NCI-H69 (cell line): ENCODE measurements at regions not wholly inside any gene's neighbourhood (a gene's known extent, or its start where the extent isn't known, plus 50 kb on each side); places are given as distances from the start of the nearest gene placed in this dataset.
A peak's percentile ranks its signal among the peaks of the same experiment; 100 is the strongest.

ENCODE experiments used
- DNase-seq: peaks from one replicate; lab custom pipeline; 2025; lab: John Stamatoyannopoulos, UW

DNA sequence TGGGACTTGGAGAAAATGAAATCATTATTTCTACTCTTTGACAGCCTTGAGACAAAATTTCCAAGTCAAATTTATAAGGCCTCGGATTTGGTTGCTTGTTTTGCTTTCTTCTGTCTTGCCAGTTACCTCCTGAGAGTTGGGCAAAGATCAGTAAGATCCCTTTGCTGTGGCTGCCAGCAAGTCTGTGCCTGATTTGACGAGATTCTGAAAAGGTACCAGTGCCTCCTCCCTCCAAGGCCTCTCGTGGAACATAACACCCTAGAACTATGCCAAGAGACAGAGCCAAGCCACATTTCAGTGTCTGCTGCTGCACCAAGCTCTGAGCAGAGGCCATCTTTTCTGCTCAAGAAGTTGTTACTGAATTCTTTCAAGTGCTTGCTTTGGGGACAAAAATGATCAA, 61.0 kb downstream of the GTPBP8 start:
- peak; percentile 7 for DNase-seq

GRCh38 chr3:113053169-113053568, 62.4 kb downstream of the GTPBP8 start:
- DNase-seq: no peak

- DNase-seq: peak; percentile 10
These were observed 63.8 kb downstream of the GTPBP8 start for GRCh38 chr3:113054552-113054951.

DNA sequence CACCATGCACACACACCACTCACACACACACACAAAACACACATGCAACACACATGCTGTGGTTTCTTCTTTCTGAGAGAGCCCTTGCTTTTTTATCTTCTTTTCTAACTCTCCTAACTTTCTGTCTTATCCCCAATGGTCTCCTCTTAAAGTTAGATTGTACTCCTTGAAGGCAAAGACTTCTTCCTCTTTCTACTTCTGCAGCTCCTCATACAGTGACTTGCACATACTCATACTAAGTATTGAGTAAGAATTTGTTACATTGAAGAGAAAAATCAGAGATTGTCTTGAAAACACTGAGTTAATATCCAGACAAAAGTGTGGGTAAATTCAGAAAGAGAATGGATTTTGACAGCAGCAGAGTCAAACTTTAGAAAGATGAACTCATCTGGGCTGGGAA, 64.4 kb downstream of the GTPBP8 start:
- DNase-seq: no peak

DNA sequence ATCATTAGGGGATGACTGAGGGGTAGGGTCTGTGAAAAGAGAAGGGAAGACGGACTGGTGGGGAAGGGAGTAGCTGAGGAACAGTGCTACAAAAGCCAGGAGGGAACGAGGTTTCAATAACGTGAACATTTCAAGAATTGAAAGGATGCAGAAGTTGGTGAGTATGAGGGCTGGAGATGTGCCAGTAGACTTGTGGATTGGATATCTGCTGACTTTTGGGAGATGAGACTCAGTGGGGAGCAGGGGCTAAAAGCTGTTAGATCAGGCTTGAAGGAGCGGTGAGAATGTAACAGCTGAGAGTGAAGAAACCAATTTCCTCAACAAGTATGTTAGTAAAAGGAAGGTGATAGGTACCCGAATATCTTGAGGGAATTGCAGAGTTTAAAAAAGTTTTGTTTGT, 65.2 kb downstream of the GTPBP8 start:
- no peak for DNase-seq

DNA sequence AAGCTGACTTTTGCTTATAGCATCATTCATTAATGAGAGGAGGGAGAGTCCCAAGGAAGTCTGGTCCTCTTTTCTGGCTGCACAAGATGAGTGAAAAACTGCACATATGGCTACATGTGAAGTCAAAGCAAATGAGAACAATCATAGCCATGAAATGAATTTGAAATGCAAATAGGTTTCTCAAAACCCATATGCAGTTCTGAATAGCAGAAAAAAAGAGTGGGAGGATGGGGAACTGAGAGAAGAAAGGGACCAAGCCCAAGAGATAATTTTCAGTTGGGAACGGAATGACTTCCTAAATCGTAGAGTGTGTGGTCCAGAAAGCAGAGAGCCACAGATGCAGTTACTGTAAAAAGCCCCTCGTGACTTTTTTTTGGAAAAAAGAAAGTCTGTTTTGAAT, 66.3 kb downstream of the GTPBP8 start:
- no peak for DNase-seq

GRCh38 chr3:113058188-113058587, 67.4 kb downstream of the GTPBP8 start:
- DNase-seq: no peak

- DNase-seq: no peak
These were observed 71.9 kb downstream of the GTPBP8 start for GRCh38 chr3:113062705-113063104.

DNA sequence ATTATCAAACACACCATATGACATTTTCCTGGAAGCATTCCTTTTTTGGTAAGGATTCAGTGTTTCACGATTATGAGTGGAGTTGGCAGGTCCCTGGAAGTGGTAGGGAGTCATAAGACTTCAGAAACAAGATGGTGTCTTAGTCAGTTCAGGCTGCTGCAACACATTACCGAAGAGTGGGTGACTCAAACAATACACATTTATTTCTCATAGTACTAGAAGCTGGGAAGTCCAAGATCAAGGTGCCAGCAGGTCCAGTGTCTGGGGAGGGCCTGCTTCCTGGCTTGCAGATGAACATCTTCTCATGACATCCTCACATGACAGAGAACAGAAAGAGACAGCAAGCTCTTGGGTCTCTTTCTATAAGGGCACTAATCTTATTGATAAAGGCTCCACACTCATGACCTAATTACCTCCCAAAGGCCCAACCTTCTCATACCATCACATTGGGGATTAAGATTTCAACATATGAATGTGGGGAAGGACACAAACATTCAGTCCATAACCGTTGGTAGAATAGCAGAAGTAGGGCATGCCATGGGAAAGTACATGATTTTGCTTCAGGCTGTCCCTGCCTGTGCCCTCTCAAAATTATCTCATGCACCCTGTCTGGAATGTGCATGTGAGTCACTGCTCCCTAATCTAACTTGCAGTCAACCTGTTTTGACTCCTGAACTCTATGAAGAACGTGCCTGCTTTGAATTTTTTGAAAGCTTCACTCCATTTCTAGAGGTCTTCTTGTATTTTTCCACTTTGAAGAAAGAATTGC, 72.5 kb downstream of the GTPBP8 start:
- DNase-seq: no peak

DNA sequence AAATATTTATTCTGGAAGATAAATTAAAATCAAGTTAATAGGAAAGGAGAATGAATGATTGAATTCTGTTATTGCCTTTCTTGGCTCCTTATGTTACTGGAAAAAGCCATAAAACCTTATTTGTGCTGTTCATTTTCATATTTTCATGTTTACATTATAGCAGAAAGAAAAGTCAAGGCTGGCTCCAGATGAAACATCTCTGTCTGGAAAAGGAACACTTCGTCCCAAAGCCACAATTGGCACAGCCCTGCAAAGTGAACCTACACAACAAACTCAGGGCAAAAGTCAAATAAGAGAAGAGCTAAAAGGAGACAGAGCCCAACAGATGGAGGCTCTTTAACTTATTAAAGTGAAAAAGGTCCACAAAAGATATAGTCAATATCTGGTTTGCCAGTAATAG, 73.4 kb downstream of the GTPBP8 start:
- no peak for DNase-seq

- DNase-seq: no peak
These were observed 74.6 kb downstream of the GTPBP8 start for GRCh38 chr3:113065336-113065735.

DNA sequence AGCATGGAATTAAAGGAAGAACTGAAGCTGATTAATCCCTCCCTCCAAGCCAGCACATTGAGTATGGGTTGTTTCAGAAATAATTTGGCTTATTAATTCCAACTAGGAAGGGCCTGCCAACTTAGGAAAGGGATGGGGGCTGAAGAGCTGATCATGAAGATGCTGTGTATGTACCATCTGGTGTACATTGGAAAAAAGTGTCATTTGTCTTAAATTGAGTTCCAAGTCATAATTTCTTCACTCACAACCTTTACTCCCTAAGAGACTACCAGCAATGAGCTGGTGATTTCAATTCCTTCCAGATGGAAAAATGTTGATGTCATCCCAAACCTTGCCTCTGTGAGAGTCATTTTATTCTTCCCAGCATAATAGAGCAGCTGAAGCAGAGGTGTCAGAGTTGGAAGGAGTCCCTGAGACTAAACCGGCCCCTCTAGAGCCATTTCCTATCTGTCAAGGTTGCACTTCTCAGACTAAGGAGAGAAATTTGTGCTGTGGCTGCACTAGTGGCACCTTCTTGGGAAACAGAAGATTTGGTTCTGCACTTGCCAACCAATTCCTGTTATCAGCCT, 79.4 kb downstream of the GTPBP8 start:
- peak; percentile 13 for DNase-seq

- peak; percentile 39 for DNase-seq
These were observed 79.9 kb downstream of the GTPBP8 start for GRCh38 chr3:113070681-113071113.

DNA sequence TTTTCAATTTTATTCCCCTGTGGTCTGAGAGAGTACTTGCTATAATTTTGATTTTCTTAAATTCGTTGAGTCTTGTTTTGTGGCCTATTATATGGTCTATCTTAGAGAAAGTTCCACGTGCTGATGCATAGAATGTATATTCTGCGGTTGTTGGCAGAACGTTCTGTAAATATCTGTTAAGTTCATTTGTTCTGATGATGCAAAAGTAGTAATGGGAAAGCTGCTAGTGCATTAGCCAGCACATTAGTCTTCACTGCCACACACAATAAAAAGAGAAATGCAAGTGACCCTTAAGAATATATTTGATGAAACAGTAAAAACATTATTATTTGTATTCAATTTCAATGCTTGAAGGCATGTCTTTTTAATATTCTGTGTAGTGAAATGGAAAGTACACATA, 84.8 kb downstream of the GTPBP8 start:
- no peak for DNase-seq

DNA sequence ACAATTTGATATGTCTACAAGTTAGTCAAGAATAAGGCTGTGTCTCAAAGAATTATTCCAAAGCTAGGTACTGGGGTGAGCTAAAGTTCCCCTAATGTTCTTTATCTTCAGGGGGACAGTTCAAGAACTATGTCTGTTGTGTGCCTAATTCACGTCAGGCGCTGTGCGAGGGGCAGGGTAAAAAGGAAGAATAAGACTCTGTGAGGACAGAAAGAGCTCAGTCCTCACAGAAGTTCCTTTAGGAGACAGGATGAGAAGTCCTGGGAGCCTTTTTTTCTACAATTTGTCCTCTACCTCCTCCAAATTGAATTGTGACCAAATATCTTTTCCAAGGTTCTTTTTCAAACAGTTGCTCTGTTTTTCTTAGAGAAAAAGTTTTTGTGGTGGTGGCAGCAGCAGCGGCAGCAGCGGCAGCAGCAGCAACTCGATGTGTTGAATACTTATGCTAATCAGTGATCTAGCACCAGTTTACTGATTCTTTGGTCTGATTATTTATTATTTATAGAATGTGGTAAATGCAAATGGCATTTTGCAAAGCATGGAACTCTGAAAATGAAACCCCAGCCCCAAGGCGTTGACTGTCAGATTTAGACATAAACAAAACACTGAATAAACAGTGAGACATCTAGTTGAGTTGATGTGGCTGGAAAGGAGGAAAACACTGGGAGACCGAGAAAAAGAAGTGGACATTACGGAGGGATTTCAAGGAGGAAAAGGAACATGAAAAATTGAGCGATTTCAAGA, 88.6 kb downstream of the GTPBP8 start:
- DNase-seq: no peak

DNA sequence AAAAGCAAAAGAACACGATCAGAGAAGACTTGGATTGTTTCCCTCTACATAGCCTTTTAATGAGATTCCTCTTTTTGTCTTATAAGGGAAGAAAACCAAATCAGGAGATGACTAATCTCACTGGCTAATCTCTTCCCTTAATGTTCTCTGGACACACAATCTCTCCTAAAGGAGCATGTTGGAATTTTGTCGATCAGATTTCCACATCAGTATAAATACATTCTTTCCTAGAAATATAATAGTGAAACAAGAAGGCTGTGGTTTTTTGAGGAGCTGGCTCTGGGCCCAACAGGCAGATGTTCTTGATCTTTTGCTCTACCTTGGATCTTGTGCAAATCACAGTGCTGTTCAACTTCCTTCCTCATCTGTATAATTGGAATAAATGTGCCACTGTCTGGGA, 94.0 kb downstream of the GTPBP8 start:
- peak; percentile 11 for DNase-seq

GRCh38 chr3:113086560-113087461, 96.0 kb downstream of the GTPBP8 start:
- peak; percentile 25 for DNase-seq

DNA sequence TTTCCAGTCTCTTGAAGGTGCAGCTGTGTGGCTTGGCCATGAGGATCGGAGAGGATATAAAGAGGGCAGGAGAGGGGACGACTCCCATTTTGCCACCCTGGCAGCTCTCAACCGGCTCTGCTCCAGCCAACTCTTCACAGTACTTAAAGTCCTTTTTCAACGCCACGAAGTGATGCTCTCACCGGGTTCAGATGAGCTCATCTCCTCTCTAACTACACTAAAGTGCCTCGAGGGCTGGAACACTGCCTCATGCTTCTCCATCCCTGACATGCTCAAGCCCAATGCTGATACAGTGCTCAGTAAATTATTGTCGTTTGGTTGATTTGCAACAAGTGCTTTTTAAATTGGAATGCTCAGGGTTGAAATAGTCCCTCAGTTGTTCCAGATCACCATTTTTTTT, 97.8 kb downstream of the GTPBP8 start:
- no peak for DNase-seq

DNA sequence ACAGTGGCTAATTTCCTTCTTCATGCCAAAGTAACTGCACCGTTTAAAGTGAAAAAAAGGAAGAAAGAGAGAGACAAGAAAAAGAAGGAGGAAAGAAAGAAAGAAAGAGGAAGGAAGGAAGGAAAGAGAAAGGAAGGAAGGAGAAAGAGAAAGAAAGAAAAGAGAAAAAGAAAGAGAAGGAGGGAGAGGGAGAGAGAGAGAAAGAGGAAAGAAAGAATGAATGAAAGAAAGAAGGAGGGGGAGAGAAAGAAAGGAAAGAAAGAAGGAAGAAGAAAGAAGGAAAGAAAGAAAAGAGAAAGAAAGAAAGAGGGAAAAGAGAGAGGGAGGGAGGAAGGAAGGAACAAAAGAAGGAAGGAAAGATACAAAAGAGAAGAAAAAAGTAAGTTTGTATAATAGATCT, 100.6 kb downstream of the GTPBP8 start:
- no peak for DNase-seq

GRCh38 chr3:113092746-113093145, 102.0 kb downstream of the GTPBP8 start:
- peak; percentile 46 for DNase-seq

- DNase-seq: no peak
These were observed 103.8 kb downstream of the GTPBP8 start for GRCh38 chr3:113094337-113095221.
